ENCODE measurements at regions not wholly inside any gene's neighbourhood (a gene's known extent, or its start where the extent isn't known, plus 50 kb on each side); places are given as distances from the start of the nearest gene placed in this dataset.

- Histone ChIP-seq H3K27ac (no peak overlapping the region), H3K27me3 (no peaks in the 10 kb centered on the region), H3K9me3 (no peaks in the 10 kb centered on the region), H3K4me1 (ENCODE audit: control insufficient read depth in 1 of 2, insufficient read depth in 1 of 2, low read depth in 1 of 2, low read length in 1 of 2) (no peaks in the 10 kb centered on the region), H3K4me3 (ENCODE audit: low read depth in 1 of 2, low read length in 1 of 2) (no peak overlapping the region), H3K36me3 (no peaks in the 10 kb centered on the region)
- TF ChIP-seq CTCF (IDR thresholded peaks at IDR 0.05), result no peak
Observed at GRCh38 chr10:130834573-130834972, 476.9 kb downstream of the TCERG1L start.

GRCh38 chr10:130835068-130835467 is 476.5 kb downstream of the TCERG1L start:
- Histone ChIP-seq H3K27me3 (no peaks in the 10 kb centered on the region), H3K4me3 (ENCODE audit: low read depth in 1 of 2, low read length in 1 of 2) (no peak overlapping the region), H3K9me3 (no peaks in the 10 kb centered on the region), H3K36me3 (no peaks in the 10 kb centered on the region), H3K27ac (no peak overlapping the region), H3K4me1 (ENCODE audit: control insufficient read depth in 1 of 2, insufficient read depth in 1 of 2, low read depth in 1 of 2, low read length in 1 of 2) (no peaks in the 10 kb centered on the region)
- TF ChIP-seq CTCF (IDR thresholded peaks at IDR 0.05), result no peak

- no peaks in the 10 kb centered on the region for H3K27me3 ChIP-seq
- H3K36me3 ChIP-seq, result no peaks in the 10 kb centered on the region
- no peak for TF ChIP-seq CTCF (IDR thresholded peaks at IDR 0.05)
- H3K4me3 ChIP-seq (ENCODE audit: low read depth in 1 of 2, low read length in 1 of 2), result no peak overlapping the region
- no peak overlapping the region for H3K27ac ChIP-seq
- H3K9me3 ChIP-seq, result no peaks in the 10 kb centered on the region
- no peaks in the 10 kb centered on the region for H3K4me1 ChIP-seq (ENCODE audit: control insufficient read depth in 1 of 2, insufficient read depth in 1 of 2, low read depth in 1 of 2, low read length in 1 of 2)
Observed at GRCh38 chr10:130836344-130836743, 475.2 kb downstream of the TCERG1L start.

GRCh38 chr10:130843051-130843653 is 468.4 kb downstream of the TCERG1L start:
- Histone ChIP-seq H3K4me3 (ENCODE audit: low read depth in 1 of 2, low read length in 1 of 2) (no peak overlapping the region), H3K27me3 (no peaks in the 10 kb centered on the region), H3K4me1 (ENCODE audit: control insufficient read depth in 1 of 2, insufficient read depth in 1 of 2, low read depth in 1 of 2, low read length in 1 of 2) (no peaks in the 10 kb centered on the region), H3K27ac (no peak overlapping the region), H3K9me3 (no peaks in the 10 kb centered on the region), H3K36me3 (no peaks in the 10 kb centered on the region)
- TF ChIP-seq CTCF (IDR thresholded peaks at IDR 0.05), result no peak

- H3K9me3 ChIP-seq, result no peaks in the 10 kb centered on the region
- no peaks in the 10 kb centered on the region for H3K4me1 ChIP-seq (ENCODE audit: control insufficient read depth in 1 of 2, insufficient read depth in 1 of 2, low read depth in 1 of 2, low read length in 1 of 2)
- TF ChIP-seq CTCF (IDR thresholded peaks at IDR 0.05), result no peak
- H3K4me3 ChIP-seq (ENCODE audit: low read depth in 1 of 2, low read length in 1 of 2), result no peak overlapping the region
- no peak overlapping the region for H3K27ac ChIP-seq
- H3K36me3 ChIP-seq, result no peaks in the 10 kb centered on the region
- no peaks in the 10 kb centered on the region for H3K27me3 ChIP-seq
Observed at GRCh38 chr10:130844310-130844709, 467.2 kb downstream of the TCERG1L start.

GRCh38 chr10:130847170-130847569 is 464.4 kb downstream of the TCERG1L start:
- TF ChIP-seq CTCF (IDR thresholded peaks at IDR 0.05), result no peak
- no peak overlapping the region for H3K27ac ChIP-seq
- H3K9me3 ChIP-seq, result no peaks in the 10 kb centered on the region
- H3K36me3 ChIP-seq, result no peaks in the 10 kb centered on the region
- H3K4me3 ChIP-seq (ENCODE audit: low read depth in 1 of 2, low read length in 1 of 2), result no peak overlapping the region
- H3K4me1 ChIP-seq (ENCODE audit: control insufficient read depth in 1 of 2, insufficient read depth in 1 of 2, low read depth in 1 of 2, low read length in 1 of 2), result no peaks in the 10 kb centered on the region
- no peaks in the 10 kb centered on the region for H3K27me3 ChIP-seq
